HepG2 (cell line): ENCODE measurements at regions not wholly inside any gene's neighbourhood (a gene's known extent, or its start where the extent isn't known, plus 50 kb on each side); places are given as distances from the start of the nearest gene placed in this dataset.

Source experiments
- ATAC-seq: fragments of 200-7000 bp; cut with Tn5 transposase; 3 replicates; pipeline ENCODE4 v1.9.1; 2020; ENCODE audit warnings: mild to moderate bottlenecking, moderate library complexity
- BruUV-seq: library from RNA; stranded (reverse); fragments of 400-500 nt; replicated peaks from 2 replicates; lab custom pipeline; 2021; lab: Mats Ljungman, UMichigan
- CTCF ChIA-PET: fragments of 300-600 bp; formaldehyde crosslinking; extraction: SDS; loops from one replicate; lab custom pipeline; 2021; ENCODE audit warnings: low total read pairs, inconsistent platforms, low intra/inter-chr PET ratio; lab: Yijun Ruan, JAX
- POLR2A ChIA-PET: fragments of 350-600 bp; sonication (Branson Sonifier 250); formaldehyde crosslinking; loops from one replicate; lab custom pipeline; 2020; ENCODE audit warnings: antibody characterized with exemption, inconsistent platforms; lab: Yijun Ruan, JAX
- DNase-seq: peaks from one replicate; pipeline ENCODE4 v3.0.0-alpha.2; 2015; ENCODE audit warnings: low spot score
- FAIRE-seq: peaks from 3 replicates; lab custom pipeline; 2011; peaks lifted over from hg19 to GRCh38; lab: Jason Lieb, UNC
- H2AFZ ChIP-seq: one replicate; pipeline ENCODE4 v1.6.1; 2011; ENCODE audit warnings: low read length, inconsistent platforms
- H3K27ac ChIP-seq: fragments of 300-600 bp; 3 replicates; pipeline ENCODE4 v1.8.0; 2011; ENCODE audit warnings: mixed run types, mild to moderate bottlenecking, mixed read lengths, low read length, inconsistent platforms; ENCODE audit not compliant: insufficient read depth; ENCODE audit errors: extremely low read length
- H3K27me3 ChIP-seq, 2 experiments: fragments of 200-600 bp in 1 of 2; 2 replicates in 1 of 2; 3 replicates in 1 of 2; pipeline versions ENCODE4 v1.6.0 to v1.8.0; 2011; ENCODE audit warnings: low read length in 2 of 2, mild to moderate bottlenecking in 2 of 2, moderate library complexity in 2 of 2, inconsistent platforms in 1 of 2; ENCODE audit not compliant: insufficient read depth in 2 of 2, control insufficient read depth in 1 of 2
- H3K36me3 ChIP-seq, 2 experiments: fragments of 200-600 bp in 1 of 2; replicated peaks in 1 of 2; 2 replicates in 1 of 2; 3 replicates in 1 of 2; pipeline versions ENCODE4 v1.5.1 to v1.8.0; 2011; ENCODE audit warnings: low read length in 2 of 2, inconsistent platforms in 1 of 2; ENCODE audit not compliant: insufficient read depth in 2 of 2, control insufficient read depth in 1 of 2
- H3K4me1 ChIP-seq: 2 replicates; pipeline ENCODE4 v1.5.1; 2012; ENCODE audit warnings: low read length, inconsistent platforms; ENCODE audit not compliant: insufficient read depth
- H3K4me2 ChIP-seq: 2 replicates; pipeline ENCODE4 v1.6.0; 2011; ENCODE audit warnings: low read depth, low read length, inconsistent platforms
- H3K4me3 ChIP-seq, 3 experiments: fragments of 200-600 bp in 1 of 3; sonication (generic), shearing (Covaris generic) in 1 of 3; replicated peaks in 1 of 3; 2 replicates each; pipeline ENCODE4 v1.5.1; 2011 to 2016; ENCODE audit warnings: low read length in 3 of 3, inconsistent platforms in 2 of 3, low read depth in 2 of 3, mild to moderate bottlenecking in 2 of 3, control low read depth in 1 of 3, mixed read lengths in 1 of 3; ENCODE audit not compliant: insufficient read depth in 1 of 3
- H3K79me2 ChIP-seq: one replicate; pipeline ENCODE4 v1.6.1; 2011; ENCODE audit warnings: low read length, inconsistent platforms; ENCODE audit not compliant: insufficient read depth
- H3K9ac ChIP-seq: 2 replicates; pipeline ENCODE4 v1.6.0; 2011; ENCODE audit warnings: mild to moderate bottlenecking, low read depth, low read length, inconsistent platforms; ENCODE audit not compliant: insufficient read depth
- H3K9me3 ChIP-seq: 2 replicates; pipeline ENCODE4 v1.5.1; 2012; ENCODE audit warnings: mild to moderate bottlenecking, low read length
- H4K20me1 ChIP-seq: 2 replicates; pipeline ENCODE4 v1.6.0; 2011; ENCODE audit warnings: inconsistent platforms, mild to moderate bottlenecking, low read length, moderate library complexity; ENCODE audit not compliant: insufficient read depth
- GATA4 ChIP-seq: sonication (generic); IDR thresholded peaks from 2 replicates; pipeline ENCODE4 v1.6.1; 2016; ENCODE audit warnings: antibody characterized with exemption, low read depth, borderline replicate concordance
- KDM5A ChIP-seq: fragments of 200-600 bp; sonication (generic); IDR thresholded peaks from 2 replicates; pipeline ENCODE4 v1.7.0; 2018; ENCODE audit warnings: antibody characterized with exemption, mild to moderate bottlenecking, low read length, borderline replicate concordance
- MAFG ChIP-seq: sonication (generic); formaldehyde crosslinking; IDR thresholded peaks from 2 replicates; pipeline ENCODE4 v1.5.1; 2020; ENCODE audit warnings: mild to moderate bottlenecking, missing genetic modification reagents
- POLR2A ChIP-seq, 2 experiments: IDR thresholded peaks; 2 replicates each; pipeline ENCODE4 v1.6.1; 2011; ENCODE audit warnings: low read depth in 2 of 2, low read length in 2 of 2, mild to moderate bottlenecking in 1 of 2, moderate library complexity in 1 of 2; ENCODE audit not compliant: insufficient read depth in 1 of 2
- SIN3A ChIP-seq: IDR thresholded peaks from 2 replicates; pipeline ENCODE4 v1.6.1; 2011; ENCODE audit warnings: low read depth, mild to moderate bottlenecking, control low read depth, low read length, borderline replicate concordance
- SIX4 ChIP-seq: sonication (generic); formaldehyde crosslinking; IDR thresholded peaks from 2 replicates; pipeline ENCODE4 v1.4.0; 2020; ENCODE audit warnings: missing genetic modification reagents
- THAP7 ChIP-seq: sonication (generic); formaldehyde crosslinking; IDR thresholded peaks from 2 replicates; pipeline ENCODE4 v1.8.1; 2023; ENCODE audit warnings: mild to moderate bottlenecking, missing genetic modification reagents
- TP53 ChIP-seq: sonication (generic); formaldehyde crosslinking; conservative IDR thresholded peaks from 2 replicates; pipeline ENCODE4 v1.4.0; 2020; ENCODE audit warnings: missing genetic modification reagents
- ZHX2 ChIP-seq, 2 experiments: sonication (generic) in 1 of 2; formaldehyde crosslinking in 1 of 2; IDR thresholded peaks; 2 replicates each; pipeline versions ENCODE4 v1.6.1 to v1.9.0; 2014 to 2022; ENCODE audit warnings: antibody characterized with exemption in 1 of 2, borderline replicate concordance in 1 of 2, inconsistent platforms in 1 of 2, low read depth in 1 of 2, missing genetic modification reagents in 1 of 2
- ZNF232 ChIP-seq: sonication (generic); formaldehyde crosslinking; IDR thresholded peaks from 2 replicates; pipeline ENCODE4 v1.4.0; 2020; ENCODE audit warnings: missing genetic modification reagents, borderline replicate concordance
- ZNF713 ChIP-seq: sonication (generic); formaldehyde crosslinking; IDR thresholded peaks from 2 replicates; pipeline ENCODE4 v1.4.0; 2020; ENCODE audit warnings: mild to moderate bottlenecking, missing genetic modification reagents
- WGBS: methylation state at CpG from one replicate; pipeline ENCODE4 v1.1.6; 2017; ENCODE audit warnings: low lambda C conversion rate; 5-methylcytosine and 5-hydroxymethylcytosine counted together
- in situ Hi-C: cut with HindIII; loops from 2 replicates; pipeline ENCODE4 v1.10.0; 2017; ENCODE audit warnings: low pct_unique_long_range_greater_than_20kb; ENCODE audit not compliant: extremely low pct_ligation_motif_present
- intact Hi-C: fragments of 100-400 bp; cut with micrococcal nuclease; formaldehyde crosslinking; loops from one replicate; pipeline ENCODE4 v1.10.0; 2022; ENCODE audit not compliant: unreplicated experiment
- TF ChIP-seq, protein P1 (sequence below): sonication (generic); formaldehyde crosslinking; IDR thresholded peaks from 2 replicates; pipeline ENCODE4 v1.4.0; 2020; ENCODE audit warnings: missing genetic modification reagents; ENCODE audit errors: not compliant biosample characterization

- DNase-seq (no peak), ATAC-seq (no peak), FAIRE-seq (no peak)
- WGBS = 25% methylated on average over 7 of the region's 7 CpGs
- no peaks in the 10 kb centered on the region for H3K27me3 ChIP-seq
- no peak overlapping the region for H3K4me2 ChIP-seq
- CTCF ChIA-PET = no interaction called here
- no peaks in the 10 kb centered on the region for H3K79me2 ChIP-seq
- in situ Hi-C loops = no loop called here
- no peak overlapping the region for H3K27ac ChIP-seq
- no peaks in the 10 kb centered on the region for H3K36me3 ChIP-seq
- no peak overlapping the region for H3K9ac ChIP-seq
- no peaks in the 10 kb centered on the region for H4K20me1 ChIP-seq
- no TSS peak for BruUV-seq
- no peak for TF ChIP-seq THAP7 (CRISPR knock-in tag)
- TF ChIP-seq, protein P1, sequence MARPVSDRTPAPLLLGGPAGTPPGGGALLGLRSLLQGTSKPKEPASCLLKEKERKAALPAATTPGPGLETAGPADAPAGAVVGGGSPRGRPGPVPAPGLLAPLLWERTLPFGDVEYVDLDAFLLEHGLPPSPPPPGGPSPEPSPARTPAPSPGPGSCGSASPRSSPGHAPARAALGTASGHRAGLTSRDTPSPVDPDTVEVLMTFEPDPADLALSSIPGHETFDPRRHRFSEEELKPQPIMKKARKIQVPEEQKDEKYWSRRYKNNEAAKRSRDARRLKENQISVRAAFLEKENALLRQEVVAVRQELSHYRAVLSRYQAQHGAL (CRISPR knock-in tag) = no peak
- no peak for TF ChIP-seq ZNF232 (CRISPR knock-in tag)
- no peak for TF ChIP-seq POLR2A (IDR thresholded peaks at IDR 0.05; ENCODE audit: insufficient read depth in 1 of 2, low read depth in 2 of 2, low read length in 2 of 2)
- TF ChIP-seq SIX4 = no peak
- TF ChIP-seq SIN3A = no peak
- TF ChIP-seq, all 625 proteins: peak for 0
- H3K4me1 ChIP-seq = no peaks in the 10 kb centered on the region
- H2AFZ ChIP-seq = no peak overlapping the region
- intact Hi-C loops = no loop called here
- H3K4me3 ChIP-seq = no peak overlapping the region
- POLR2A ChIA-PET = no interaction called here
- H3K9me3 ChIP-seq = no peaks in the 10 kb centered on the region
These were observed 304.1 kb upstream of the EPHA6 start for GRCh38 chr3:96510334-96510733.

DNA sequence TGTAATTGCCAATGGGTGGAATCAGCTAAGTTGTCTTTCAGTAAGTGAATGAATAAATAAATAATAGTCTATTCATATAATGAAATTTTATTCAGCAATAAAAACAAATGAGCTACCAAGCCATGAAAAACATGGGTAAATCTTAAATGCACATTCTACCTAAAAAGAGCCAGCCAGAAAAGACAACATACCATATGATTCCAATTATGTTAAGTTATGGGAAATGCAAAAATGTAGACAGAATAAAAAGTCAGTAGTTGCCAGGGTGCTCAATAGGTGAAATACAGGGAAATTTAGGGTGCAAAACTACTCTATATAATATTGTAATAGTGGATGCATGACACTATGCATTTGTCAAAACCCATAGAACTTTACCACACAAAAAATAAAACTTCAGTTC lies 277.2 kb upstream of the EPHA6 start:
- H3K4me1 ChIP-seq = no peaks in the 10 kb centered on the region
- DNase-seq (no peak), ATAC-seq (no peak), FAIRE-seq (no peak)
- ChIA-PET POLR2A (no interaction called here), CTCF (no interaction called here)
- no peak overlapping the region for H3K9ac ChIP-seq
- no peak overlapping the region for H3K27ac ChIP-seq
- intact Hi-C loops = no loop called here
- H3K36me3 ChIP-seq = no peaks in the 10 kb centered on the region
- no peak overlapping the region for H3K4me2 ChIP-seq
- in situ Hi-C loops = no loop called here
- H3K4me3 ChIP-seq = no peak overlapping the region
- H3K27me3 ChIP-seq = no peaks in the 10 kb centered on the region
- no peaks in the 10 kb centered on the region for H3K79me2 ChIP-seq
- H3K9me3 ChIP-seq = no peaks in the 10 kb centered on the region
- no TSS peak for BruUV-seq
- H4K20me1 ChIP-seq = no peaks in the 10 kb centered on the region
- H2AFZ ChIP-seq = no peak overlapping the region
- TF ChIP-seq GATA4 (no peak), MAFG (CRISPR knock-in tag) (no peak), TP53 (no peak), ZHX2 (IDR thresholded peaks at IDR 0.05; ENCODE audit: low read depth) (no peak), ZHX2 (CRISPR knock-in tag; IDR thresholded peaks at IDR 0.05; ENCODE audit: borderline replicate concordance) (no peak), ZNF713 (no peak), KDM5A (no peak)
